A673 (cell line): ENCODE measurements at regions not wholly inside any gene's neighbourhood (a gene's known extent, or its start where the extent isn't known, plus 50 kb on each side); places are given as distances from the start of the nearest gene placed in this dataset.

Experiments
- BruUV-seq: library from RNA; stranded (reverse); fragments of 400-500 nt; replicated peaks from 2 replicates; lab custom pipeline; 2021; lab: Mats Ljungman, UMichigan
- CTCF ChIA-PET: fragments of 300-600 bp; sonication (Branson Sonifier 250); formaldehyde crosslinking; loops from one replicate; lab custom pipeline; 2022; ENCODE audit warnings: antibody characterized with exemption; lab: Charles Lee
- POLR2A ChIA-PET: fragments of 300-600 bp; sonication (Branson Sonifier 250); formaldehyde crosslinking; loops from one replicate; lab custom pipeline; 2022; ENCODE audit warnings: antibody characterized with exemption; ENCODE audit not compliant: low non-redundant PET; lab: Charles Lee
- DNase-seq: peaks from one replicate; pipeline ENCODE4 v3.0.0-alpha.2; 2015; ENCODE audit warnings: low spot score
- H3K27ac ChIP-seq: fragments of 200-600 bp; sonication (generic); 2 replicates; pipeline ENCODE4 v1.5.1; 2016; ENCODE audit warnings: mixed run types, low read depth, mild to moderate bottlenecking, mixed read lengths, antibody characterized with exemption, low read length; ENCODE audit not compliant: poor library complexity, severe bottlenecking
- H3K27me3 ChIP-seq: fragments of 200-600 bp; sonication (generic); replicated peaks from 2 replicates; pipeline ENCODE4 v1.6.1; 2017; ENCODE audit warnings: mixed run types, low read depth, mild to moderate bottlenecking, mixed read lengths, antibody characterized with exemption, low read length; ENCODE audit not compliant: insufficient read depth, poor library complexity
- H3K36me3 ChIP-seq: fragments of 200-600 bp; sonication (generic); 2 replicates; pipeline ENCODE4 v1.6.1; 2016; ENCODE audit warnings: mixed run types, mild to moderate bottlenecking, mixed read lengths, antibody characterized with exemption, low read length; ENCODE audit not compliant: insufficient read depth, poor library complexity, severe bottlenecking
- H3K4me1 ChIP-seq: fragments of 200-600 bp; sonication (generic); 2 replicates; pipeline ENCODE4 v1.6.1; 2017; ENCODE audit warnings: mixed run types, mild to moderate bottlenecking, mixed read lengths, antibody characterized with exemption, low read length; ENCODE audit not compliant: insufficient read depth, poor library complexity, severe bottlenecking
- H3K4me3 ChIP-seq: fragments of 200-600 bp; sonication (generic); 2 replicates; pipeline ENCODE4 v1.5.1; 2016; ENCODE audit warnings: low read depth, mixed run types, mild to moderate bottlenecking, mixed read lengths, low read length; ENCODE audit not compliant: poor library complexity, severe bottlenecking
- H3K9me3 ChIP-seq: fragments of 200-600 bp; sonication (generic); 2 replicates; pipeline ENCODE4 v1.6.1; 2016; ENCODE audit warnings: mixed run types, low read depth, mild to moderate bottlenecking, mixed read lengths, antibody characterized with exemption, low read length; ENCODE audit not compliant: poor library complexity, severe bottlenecking
- EZH2 ChIP-seq: fragments of 200-600 bp; sonication (generic); IDR thresholded peaks from 2 replicates; pipeline ENCODE4 v1.6.1; 2017; ENCODE audit warnings: borderline replicate concordance, low read depth, mild to moderate bottlenecking, mixed read lengths, antibody characterized with exemption, low read length; ENCODE audit not compliant: poor library complexity, severe bottlenecking
- intact Hi-C: fragments of 100-400 bp; cut with micrococcal nuclease; formaldehyde crosslinking; loops from one replicate; pipeline ENCODE4 v1.10.0; 2022; ENCODE audit not compliant: unreplicated experiment
- TF ChIP-seq, protein P1 (sequence below): fragments of 300-800, 200-600 bp; sonication (generic); conservative IDR thresholded peaks from 2 replicates; pipeline ENCODE4 v1.5.1; 2017; ENCODE audit warnings: low read depth, mild to moderate bottlenecking, antibody characterized with exemption, low read length, moderate library complexity, mixed read lengths

DNA sequence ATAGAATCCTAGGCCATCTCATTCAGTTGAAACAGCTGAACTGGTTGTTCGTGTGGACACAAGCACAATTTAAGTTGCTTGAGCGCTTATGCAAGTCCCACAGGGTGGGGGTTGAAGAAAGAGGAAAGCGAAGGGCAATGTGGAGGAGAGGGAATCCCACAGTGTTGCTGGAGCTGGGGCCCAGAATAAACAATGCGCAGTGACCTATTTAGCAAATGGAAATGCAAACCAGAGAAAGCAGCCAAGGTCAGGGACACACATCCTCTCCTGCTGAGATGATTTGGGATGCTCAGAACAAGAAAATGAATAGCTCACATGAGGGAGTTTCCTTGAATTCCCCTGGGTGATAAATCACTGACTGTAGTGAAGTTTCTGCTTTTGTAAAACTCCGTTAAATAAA lies 838.3 kb downstream of the TLE4 start:
- ChIA-PET POLR2A (interaction anchor here (0.5 kb wide), 1 partner anchor 26 kb away, joined by 3 read pairs; no protein-coding TSS in a partner anchor), CTCF (no interaction called here)
- peak; percentile 64 for DNase-seq
- Histone ChIP-seq H3K9me3 (no peaks in the 10 kb centered on the region), H3K36me3 (no peaks in the 10 kb centered on the region), H3K4me1 (peaks cover 13% of the 10 kb centered on the region), H3K27ac (no peak overlapping the region), H3K4me3 (no peak overlapping the region), H3K27me3 (no peaks in the 10 kb centered on the region)
- intact Hi-C loops, result no loop called here
- TF ChIP-seq, protein P1, sequence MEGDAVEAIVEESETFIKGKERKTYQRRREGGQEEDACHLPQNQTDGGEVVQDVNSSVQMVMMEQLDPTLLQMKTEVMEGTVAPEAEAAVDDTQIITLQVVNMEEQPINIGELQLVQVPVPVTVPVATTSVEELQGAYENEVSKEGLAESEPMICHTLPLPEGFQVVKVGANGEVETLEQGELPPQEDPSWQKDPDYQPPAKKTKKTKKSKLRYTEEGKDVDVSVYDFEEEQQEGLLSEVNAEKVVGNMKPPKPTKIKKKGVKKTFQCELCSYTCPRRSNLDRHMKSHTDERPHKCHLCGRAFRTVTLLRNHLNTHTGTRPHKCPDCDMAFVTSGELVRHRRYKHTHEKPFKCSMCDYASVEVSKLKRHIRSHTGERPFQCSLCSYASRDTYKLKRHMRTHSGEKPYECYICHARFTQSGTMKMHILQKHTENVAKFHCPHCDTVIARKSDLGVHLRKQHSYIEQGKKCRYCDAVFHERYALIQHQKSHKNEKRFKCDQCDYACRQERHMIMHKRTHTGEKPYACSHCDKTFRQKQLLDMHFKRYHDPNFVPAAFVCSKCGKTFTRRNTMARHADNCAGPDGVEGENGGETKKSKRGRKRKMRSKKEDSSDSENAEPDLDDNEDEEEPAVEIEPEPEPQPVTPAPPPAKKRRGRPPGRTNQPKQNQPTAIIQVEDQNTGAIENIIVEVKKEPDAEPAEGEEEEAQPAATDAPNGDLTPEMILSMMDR, result no peak
- no peak for TF ChIP-seq EZH2
- no TSS peak for BruUV-seq

DNA sequence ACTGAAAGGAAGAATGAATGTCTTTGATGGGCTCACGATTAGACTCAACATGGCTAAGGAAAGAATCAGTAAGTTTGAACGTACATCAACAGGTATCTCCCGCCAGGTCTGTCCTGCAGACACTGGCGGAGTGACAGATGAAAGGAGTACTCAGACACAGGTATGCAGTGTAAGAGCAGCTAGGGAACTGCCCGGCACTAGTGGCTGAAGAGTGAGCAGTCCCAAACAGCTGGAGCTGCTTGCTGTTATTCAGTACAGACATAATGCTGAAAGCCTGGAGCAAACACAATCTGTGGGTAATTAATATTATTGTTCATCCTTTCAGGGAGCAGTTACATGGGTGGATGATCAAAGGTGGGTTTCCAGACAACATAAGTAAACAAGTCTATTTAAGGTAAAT lies 835.5 kb downstream of the TLE4 start:
- Histone ChIP-seq H3K4me3 (no peak overlapping the region), H3K4me1 (peaks cover 13% of the 10 kb centered on the region), H3K27ac (no peak overlapping the region), H3K36me3 (no peaks in the 10 kb centered on the region), H3K9me3 (no peaks in the 10 kb centered on the region), H3K27me3 (no peaks in the 10 kb centered on the region)
- no TSS peak for BruUV-seq
- ChIA-PET POLR2A (no interaction called here), CTCF (no interaction called here)
- TF ChIP-seq, protein P1, result no peak
- no peak for TF ChIP-seq EZH2
- DNase-seq, result no peak
- intact Hi-C loops, result no loop called here

DNA sequence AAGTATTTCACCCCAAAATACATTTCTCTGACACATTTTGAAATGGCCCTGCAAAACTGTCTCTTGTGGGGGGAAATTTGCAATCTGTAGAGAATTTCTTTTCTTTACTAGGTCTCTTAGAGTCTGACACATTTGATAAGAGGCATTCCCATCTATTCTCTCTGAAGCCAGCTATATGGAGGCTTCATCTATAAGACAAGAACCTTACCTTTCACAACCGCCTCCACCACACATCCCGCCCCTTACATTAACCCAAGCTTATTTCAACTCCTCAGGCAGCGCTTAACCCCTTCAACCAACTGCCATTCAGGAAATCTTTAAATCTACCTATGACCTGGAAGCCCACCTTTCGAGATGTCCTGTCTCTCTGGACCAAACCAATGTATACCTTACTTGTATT lies 829.5 kb downstream of the TLE4 start:
- Histone ChIP-seq H3K9me3 (no peaks in the 10 kb centered on the region), H3K36me3 (no peaks in the 10 kb centered on the region), H3K4me1 (no peaks in the 10 kb centered on the region), H3K27ac (no peak overlapping the region), H3K27me3 (no peaks in the 10 kb centered on the region), H3K4me3 (no peak overlapping the region)
- BruUV-seq, result no TSS peak
- CTCF ChIA-PET, result no interaction called here
- TF ChIP-seq, protein P1, result no peak
- no peak for TF ChIP-seq EZH2
- intact Hi-C loops, result no loop called here
- no peak for DNase-seq
- POLR2A ChIA-PET, result no interaction called here
